K562 (cell line): ENCODE measurements at regions not wholly inside any gene's neighbourhood (a gene's known extent, or its start where the extent isn't known, plus 50 kb on each side); places are given as distances from the start of the nearest gene placed in this dataset.

Source experiments
- ATAC-seq: fragments of 200-7000 bp; cut with Tn5 transposase; 3 replicates; pipeline ENCODE4 v1.9.1; 2020; ENCODE audit warnings: moderate library complexity
- BruUV-seq: library from RNA; stranded (reverse); fragments of 400-500 nt; replicated peaks from 2 replicates; lab custom pipeline; 2021; lab: Mats Ljungman, UMichigan
- CTCF ChIA-PET: fragments of 300-600 bp; formaldehyde crosslinking; extraction: SDS; loops from one replicate; lab custom pipeline; 2021; ENCODE audit warnings: low intra/inter-chr PET ratio; lab: Yijun Ruan, JAX
- POLR2A ChIA-PET: fragments of 300-600, 350-650 bp; sonication (Branson Sonifier 250); formaldehyde crosslinking; extraction: SDS; loops from one replicate; lab custom pipeline; 2021; ENCODE audit warnings: antibody characterized with exemption, inconsistent platforms; lab: Yijun Ruan, JAX
- DNase-seq, 4 experiments: peaks; one replicate each; pipeline versions ENCODE4 v3.0.0 to v3.0.0-alpha.2; 2011 to 2018; ENCODE audit warnings: low spot score in 3 of 4, mixed read lengths in 3 of 4; ENCODE audit errors: extremely low read depth in 1 of 4
- FAIRE-seq: peaks from 2 replicates; lab custom pipeline; 2011; peaks lifted over from hg19 to GRCh38; lab: Jason Lieb, UNC
- H2AFZ ChIP-seq: 2 replicates; pipeline ENCODE4 v1.6.0; 2011; ENCODE audit warnings: low read depth, low read length, control low read depth, inconsistent platforms
- H3K27ac ChIP-seq: fragments of 200-600 bp; 3 replicates; pipeline ENCODE4 v1.8.0; 2011; ENCODE audit warnings: low read depth, mild to moderate bottlenecking, control low read depth, inconsistent platforms, low read length, moderate library complexity, mixed read lengths; ENCODE audit errors: extremely low read depth
- H3K27me3 ChIP-seq, 2 experiments: fragments of 300-600 bp in 1 of 2; 2 replicates in 1 of 2; 3 replicates in 1 of 2; pipeline versions ENCODE4 v1.6.0 to v1.8.0; 2011; ENCODE audit warnings: inconsistent platforms in 2 of 2, low read length in 2 of 2, mild to moderate bottlenecking in 1 of 2, mixed read lengths in 1 of 2, moderate library complexity in 1 of 2; ENCODE audit not compliant: control insufficient read depth in 2 of 2, insufficient read depth in 2 of 2
- H3K36me3 ChIP-seq: fragments of 300-600 bp; 3 replicates; pipeline ENCODE4 v1.8.0; 2011; ENCODE audit warnings: mild to moderate bottlenecking, low read length, inconsistent platforms; ENCODE audit not compliant: control insufficient read depth, insufficient read depth
- H3K4me1 ChIP-seq, 2 experiments: fragments of 200-600 bp in 1 of 2; replicated peaks in 1 of 2; 2 replicates in 1 of 2; 3 replicates in 1 of 2; pipeline versions ENCODE4 v1.5.1 to v1.8.0; 2011; ENCODE audit warnings: inconsistent platforms in 2 of 2, low read length in 2 of 2, mild to moderate bottlenecking in 1 of 2, mixed read lengths in 1 of 2, moderate library complexity in 1 of 2; ENCODE audit not compliant: control insufficient read depth in 2 of 2, insufficient read depth in 2 of 2
- H3K4me2 ChIP-seq: 2 replicates; pipeline ENCODE4 v1.6.1; 2011; ENCODE audit warnings: low read length, control low read depth, inconsistent platforms, mixed read lengths; ENCODE audit not compliant: insufficient read depth
- H3K4me3 ChIP-seq: fragments of 200-600 bp; sonication (generic), shearing (Covaris generic); 2 replicates; pipeline ENCODE4 v1.5.1; 2016; ENCODE audit warnings: control low read depth, inconsistent platforms
- H3K79me2 ChIP-seq: fragments of 200-600 bp; 3 replicates; pipeline ENCODE4 v1.8.0; 2011; ENCODE audit warnings: low read length, inconsistent platforms; ENCODE audit not compliant: control insufficient read depth, insufficient read depth
- H3K9ac ChIP-seq, 2 experiments: 2 replicates each; pipeline versions ENCODE4 v1.6.0 to v1.6.1; 2011; ENCODE audit warnings: low read depth in 2 of 2, low read length in 2 of 2, control low read depth in 1 of 2, inconsistent platforms in 1 of 2, mild to moderate bottlenecking in 1 of 2, mixed read lengths in 1 of 2; ENCODE audit not compliant: insufficient read depth in 1 of 2
- H3K9me1 ChIP-seq: one replicate; pipeline ENCODE4 v1.6.0; 2011; ENCODE audit warnings: inconsistent platforms, mild to moderate bottlenecking, low read length, moderate library complexity; ENCODE audit not compliant: control insufficient read depth, insufficient read depth
- H3K9me3 ChIP-seq: replicated peaks from 2 replicates; pipeline ENCODE4 v1.5.1; 2011; ENCODE audit warnings: low read depth, low read length, inconsistent platforms; ENCODE audit not compliant: control insufficient read depth, insufficient read depth
- H4K20me1 ChIP-seq: replicated peaks from 2 replicates; pipeline ENCODE4 v1.6.1; 2011; ENCODE audit warnings: low read length, inconsistent platforms, mixed read lengths; ENCODE audit not compliant: control insufficient read depth, insufficient read depth
- ARID1B ChIP-seq: fragments of 450-650 bp; IDR thresholded peaks from 2 replicates; pipeline ENCODE4 v1.6.1; 2016; ENCODE audit warnings: antibody characterized with exemption, mild to moderate bottlenecking, inconsistent platforms
- MYC ChIP-seq, 2 experiments: fragments of 250-450 bp in 1 of 2; sonication (Bioruptor Pico) in 1 of 2; IDR thresholded peaks; 2 replicates each; pipeline versions ENCODE4 v1.5.1 to v1.6.1; 2012 to 2021; ENCODE audit warnings: low read depth in 2 of 2, borderline replicate concordance in 1 of 2, improper control_type of control experiment in 1 of 2, low read length in 1 of 2, mild to moderate bottlenecking in 1 of 2, moderate library complexity in 1 of 2
- RHOXF2B ChIP-seq: fragments of 250-450 bp; sonication (Bioruptor Pico); conservative IDR thresholded peaks from 2 replicates; pipeline ENCODE4 v1.5.1; 2021
- SMARCC2 ChIP-seq: fragments of 450-650 bp; IDR thresholded peaks from 2 replicates; pipeline ENCODE4 v1.6.1; 2017; ENCODE audit warnings: antibody characterized with exemption, moderate library complexity, mild to moderate bottlenecking, low read depth
- ZFP30 ChIP-seq: fragments of 250-450 bp; sonication (Bioruptor Pico); IDR thresholded peaks from 2 replicates; pipeline ENCODE4 v1.8.0; 2022; ENCODE audit warnings: moderate library complexity, mild to moderate bottlenecking, inconsistent platforms, borderline replicate concordance
- ZFX ChIP-seq: sonication (generic); formaldehyde crosslinking; IDR thresholded peaks from 2 replicates; pipeline ENCODE4 v1.8.0; 2022; ENCODE audit warnings: mild to moderate bottlenecking, missing genetic modification reagents, moderate library complexity
- ZNF780A ChIP-seq: fragments of 250-450 bp; sonication (Bioruptor Pico); IDR thresholded peaks from 2 replicates; pipeline ENCODE4 v1.5.0; 2021; ENCODE audit warnings: mild to moderate bottlenecking
- WGBS: fragments of 100-300 bp; shearing (Covaris generic); methylation state at CpG from one replicate; pipeline ENCODE4 v1.1.6; 2016; ENCODE audit warnings: low coverage, mixed read lengths; ENCODE audit not compliant: insufficient coverage; ENCODE audit errors: missing lambda C conversion rate; 5-methylcytosine and 5-hydroxymethylcytosine counted together
- in situ Hi-C: fragments of 300-500 bp; cut with MboI; formaldehyde crosslinking; loops from 4 replicates; pipeline ENCODE4 v1.15.0; 2018; ENCODE audit warnings: inconsistent platforms, mixed read lengths
- intact Hi-C: fragments of 100-400 bp; cut with micrococcal nuclease; formaldehyde crosslinking; loops from 2 replicates; pipeline ENCODE4 v1.14.2; 2022
- TF ChIP-seq, protein P1 (sequence below), 2 experiments: IDR thresholded peaks; 2 replicates each; pipeline ENCODE4 v1.6.1; 2011; ENCODE audit warnings: borderline replicate concordance in 1 of 2, control low read depth in 1 of 2, low read depth in 1 of 2, low read length in 1 of 2, mild to moderate bottlenecking in 1 of 2, mixed read lengths in 1 of 2, moderate library complexity in 1 of 2; ENCODE audit not compliant: insufficient read depth in 1 of 2, insufficient read length in 1 of 2, poor library complexity in 1 of 2, severe bottlenecking in 1 of 2; ENCODE audit errors: extremely low read depth in 1 of 2

DNA sequence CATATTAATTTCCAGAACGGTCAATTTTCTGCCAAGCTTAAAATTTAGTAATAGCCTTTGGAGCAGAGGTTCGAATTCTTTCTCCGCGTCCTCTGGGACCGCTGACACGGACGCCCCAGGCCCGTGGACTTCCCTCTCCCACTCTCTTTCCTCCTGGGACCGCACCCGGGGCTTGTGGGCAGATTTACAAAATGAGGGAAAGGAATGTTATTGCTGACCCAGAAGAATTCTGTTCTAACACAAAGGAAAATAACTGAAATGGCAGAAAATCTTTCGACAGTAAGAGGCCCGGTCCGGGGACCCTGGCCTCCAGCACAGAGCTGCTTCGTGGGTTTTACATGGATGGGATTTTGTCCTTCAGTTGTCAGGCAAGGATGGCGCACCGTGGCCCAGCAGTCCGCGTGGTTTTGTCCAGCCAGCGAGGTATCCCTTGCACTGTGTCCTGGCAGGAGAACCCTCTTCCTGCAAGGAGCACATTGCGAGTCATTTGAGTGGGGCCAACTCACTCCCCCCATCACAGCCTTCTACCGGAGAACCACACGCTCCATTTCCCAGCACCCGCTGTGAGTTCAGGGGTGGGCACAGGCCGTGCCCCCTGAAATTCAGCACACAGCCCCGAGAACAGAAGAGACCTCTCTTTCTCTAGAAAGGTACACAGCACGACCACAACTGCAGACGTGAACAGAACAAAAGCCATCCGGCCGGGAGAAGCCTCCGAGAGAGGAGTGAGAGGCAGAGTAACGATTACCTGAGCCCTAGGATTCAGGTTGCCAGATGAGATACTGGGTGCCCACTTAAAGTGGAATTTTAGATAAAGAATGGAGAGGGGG, 106.0 kb upstream of the AFDN start:
- Histone ChIP-seq H3K9me3 (no peaks in the 10 kb centered on the region), H3K4me2 (no peak overlapping the region), H3K27ac (no peak overlapping the region), H4K20me1 (0 out of 2 replicates have a peak, but pooled peaks cover 2% of the 10 kb centered on the region), H2AFZ (no peak overlapping the region), H3K4me1 (peaks cover 0 to 3% of the 10 kb centered on the region in 2 experiments; a peak in 1 of 5 replicates), H3K4me3 (no peak overlapping the region), H3K79me2 (no peaks in the 10 kb centered on the region), H3K36me3 (no peaks in the 10 kb centered on the region), H3K9me1 (no peaks in the 10 kb centered on the region), H3K27me3 (peaks cover 52 to 62% of the 10 kb centered on the region in 2 experiments), H3K9ac (no peak overlapping the region)
- TF ChIP-seq ZFX, result no peak
- TF ChIP-seq, protein P1, sequence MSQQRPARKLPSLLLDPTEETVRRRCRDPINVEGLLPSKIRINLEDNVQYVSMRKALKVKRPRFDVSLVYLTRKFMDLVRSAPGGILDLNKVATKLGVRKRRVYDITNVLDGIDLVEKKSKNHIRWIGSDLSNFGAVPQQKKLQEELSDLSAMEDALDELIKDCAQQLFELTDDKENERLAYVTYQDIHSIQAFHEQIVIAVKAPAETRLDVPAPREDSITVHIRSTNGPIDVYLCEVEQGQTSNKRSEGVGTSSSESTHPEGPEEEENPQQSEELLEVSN (IDR thresholded peaks at IDR 0.05; ENCODE audit: borderline replicate concordance in 1 of 2, extremely low read depth in 1 of 2, insufficient read depth in 1 of 2, insufficient read length in 1 of 2, low read depth in 1 of 2, low read length in 1 of 2, poor library complexity in 1 of 2, severe bottlenecking in 1 of 2), result no peak
- no peak for TF ChIP-seq RHOXF2B
- TF ChIP-seq MYC (IDR thresholded peaks at IDR 0.05; ENCODE audit: low read depth, low read length), result no peak
- TF ChIP-seq MYC (CRISPR knock-in tag; IDR thresholded peaks at IDR 0.05; ENCODE audit: borderline replicate concordance, low read depth), result no peak
- TF ChIP-seq SMARCC2, result no peak
- no peak for TF ChIP-seq ZFP30 (CRISPR knock-in tag)
- no peak for TF ChIP-seq ARID1B
- TF ChIP-seq ZNF780A (CRISPR knock-in tag), result no peak
- intact Hi-C loops (no loop called here), in situ Hi-C loops (no loop called here)
- CTCF ChIA-PET, result no interaction called here
- FAIRE-seq (no peak), ATAC-seq (no peak; the same call in 2 of the 3 replicates), DNase-seq (no peak)
- no TSS peak for BruUV-seq
- POLR2A ChIA-PET, result interaction anchor here (0.6 kb wide), 2 partner anchors 69 to 80 kb away, joined by 3 read pairs; no protein-coding TSS in a partner anchor
- 3% methylated on average over 31 of the region's 31 CpGs for WGBS
